ENCODE measurements at regions not wholly inside any gene's neighbourhood (a gene's known extent, or its start where the extent isn't known, plus 50 kb on each side); places are given as distances from the start of the nearest gene placed in this dataset.

DNA sequence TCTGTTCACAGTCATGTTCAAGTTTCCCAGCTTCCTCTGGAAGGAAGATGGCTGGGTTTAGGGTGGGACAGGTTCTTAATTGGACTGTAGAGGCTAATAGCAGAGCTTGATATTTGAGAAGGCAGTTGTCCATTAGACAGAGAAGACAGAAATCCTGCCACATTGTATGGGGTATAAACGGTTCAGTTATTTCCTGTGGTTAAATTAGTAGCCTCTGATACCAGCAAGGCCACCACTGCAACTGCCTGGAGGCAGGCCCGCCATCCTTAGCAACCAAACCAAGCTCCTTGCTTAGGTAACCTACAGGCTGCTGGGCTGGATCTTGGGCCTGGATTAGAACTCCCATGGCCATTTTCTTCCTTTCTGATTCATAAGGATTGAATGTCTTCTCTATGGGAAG is 1367.0 kb downstream of the PCDH7 start:
- Mint-ChIP-seq H3K36me3 (ENCODE audit: low read depth, unreplicated experiment) (no peaks in the 10 kb centered on the region), H3K27me3 (ENCODE audit: unreplicated experiment) (no peaks in the 10 kb centered on the region), H3K4me3 (ENCODE audit: unreplicated experiment) (no peak overlapping the region), H3K27ac (ENCODE audit: unreplicated experiment) (no peak overlapping the region), H3K9me3 (ENCODE audit: unreplicated experiment) (no peaks in the 10 kb centered on the region), H3K4me1 (ENCODE audit: unreplicated experiment) (no peaks in the 10 kb centered on the region)
- DNase-seq (ENCODE audit: low spot score) = no peak
- TF ChIP-seq, protein P1, sequence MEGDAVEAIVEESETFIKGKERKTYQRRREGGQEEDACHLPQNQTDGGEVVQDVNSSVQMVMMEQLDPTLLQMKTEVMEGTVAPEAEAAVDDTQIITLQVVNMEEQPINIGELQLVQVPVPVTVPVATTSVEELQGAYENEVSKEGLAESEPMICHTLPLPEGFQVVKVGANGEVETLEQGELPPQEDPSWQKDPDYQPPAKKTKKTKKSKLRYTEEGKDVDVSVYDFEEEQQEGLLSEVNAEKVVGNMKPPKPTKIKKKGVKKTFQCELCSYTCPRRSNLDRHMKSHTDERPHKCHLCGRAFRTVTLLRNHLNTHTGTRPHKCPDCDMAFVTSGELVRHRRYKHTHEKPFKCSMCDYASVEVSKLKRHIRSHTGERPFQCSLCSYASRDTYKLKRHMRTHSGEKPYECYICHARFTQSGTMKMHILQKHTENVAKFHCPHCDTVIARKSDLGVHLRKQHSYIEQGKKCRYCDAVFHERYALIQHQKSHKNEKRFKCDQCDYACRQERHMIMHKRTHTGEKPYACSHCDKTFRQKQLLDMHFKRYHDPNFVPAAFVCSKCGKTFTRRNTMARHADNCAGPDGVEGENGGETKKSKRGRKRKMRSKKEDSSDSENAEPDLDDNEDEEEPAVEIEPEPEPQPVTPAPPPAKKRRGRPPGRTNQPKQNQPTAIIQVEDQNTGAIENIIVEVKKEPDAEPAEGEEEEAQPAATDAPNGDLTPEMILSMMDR (IDR thresholded peaks at IDR 0.05; ENCODE audit: unreplicated experiment) = no peak

DNA sequence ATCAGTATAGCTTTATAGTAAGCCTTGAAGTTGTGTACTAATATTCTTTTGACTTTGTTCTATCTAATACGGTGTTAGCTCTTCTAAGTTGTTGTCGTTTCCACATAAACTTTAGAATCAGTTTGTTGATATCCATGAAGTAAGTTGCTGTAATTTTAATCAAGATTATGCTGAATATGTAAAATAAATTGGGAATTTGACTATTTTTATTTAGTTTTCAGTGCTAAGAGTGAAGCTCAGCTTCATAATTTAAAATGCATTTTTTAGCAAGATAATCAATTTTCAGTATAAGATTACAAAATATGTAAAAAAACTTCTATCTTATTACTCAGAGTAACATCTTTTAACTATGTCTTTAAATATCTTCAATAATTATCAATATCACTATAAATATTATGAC is 1374.8 kb downstream of the PCDH7 start:
- DNase-seq (ENCODE audit: low spot score) = no peak
- TF ChIP-seq, protein P1 (IDR thresholded peaks at IDR 0.05; ENCODE audit: unreplicated experiment) = no peak
- H3K4me1 Mint-ChIP-seq (ENCODE audit: unreplicated experiment) = no peaks in the 10 kb centered on the region
- H3K36me3 Mint-ChIP-seq (ENCODE audit: low read depth, unreplicated experiment) = no peaks in the 10 kb centered on the region
- H3K4me3 Mint-ChIP-seq (ENCODE audit: unreplicated experiment) = no peak overlapping the region
- no peak overlapping the region for H3K27ac Mint-ChIP-seq (ENCODE audit: unreplicated experiment)
- H3K27me3 Mint-ChIP-seq (ENCODE audit: unreplicated experiment) = no peaks in the 10 kb centered on the region
- no peaks in the 10 kb centered on the region for H3K9me3 Mint-ChIP-seq (ENCODE audit: unreplicated experiment)

DNA sequence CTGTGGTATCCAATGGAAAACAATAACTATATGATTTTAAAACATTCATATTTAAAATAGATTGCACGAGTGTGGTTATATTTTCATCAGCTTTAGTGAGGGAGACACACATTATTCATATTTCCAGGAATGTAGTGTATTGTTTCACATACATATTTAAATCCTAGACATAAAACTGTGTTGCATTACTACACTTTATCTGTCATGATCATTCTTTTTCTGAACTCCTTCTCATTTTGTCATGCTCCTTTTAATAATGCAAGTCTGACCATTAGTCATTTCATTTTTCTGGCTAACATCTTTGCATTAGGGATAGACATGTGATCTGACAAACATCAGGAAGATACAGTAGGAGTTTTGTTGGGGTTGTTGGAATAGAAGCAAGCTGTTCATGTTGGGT is 1382.7 kb downstream of the PCDH7 start:
- Mint-ChIP-seq H3K27ac (ENCODE audit: unreplicated experiment) (no peak overlapping the region), H3K27me3 (ENCODE audit: unreplicated experiment) (no peaks in the 10 kb centered on the region), H3K36me3 (ENCODE audit: low read depth, unreplicated experiment) (no peaks in the 10 kb centered on the region), H3K4me3 (ENCODE audit: unreplicated experiment) (no peak overlapping the region), H3K4me1 (ENCODE audit: unreplicated experiment) (no peaks in the 10 kb centered on the region), H3K9me3 (ENCODE audit: unreplicated experiment) (no peaks in the 10 kb centered on the region)
- DNase-seq (ENCODE audit: low spot score) = no peak
- TF ChIP-seq, protein P1 (IDR thresholded peaks at IDR 0.05; ENCODE audit: unreplicated experiment) = no peak

DNA sequence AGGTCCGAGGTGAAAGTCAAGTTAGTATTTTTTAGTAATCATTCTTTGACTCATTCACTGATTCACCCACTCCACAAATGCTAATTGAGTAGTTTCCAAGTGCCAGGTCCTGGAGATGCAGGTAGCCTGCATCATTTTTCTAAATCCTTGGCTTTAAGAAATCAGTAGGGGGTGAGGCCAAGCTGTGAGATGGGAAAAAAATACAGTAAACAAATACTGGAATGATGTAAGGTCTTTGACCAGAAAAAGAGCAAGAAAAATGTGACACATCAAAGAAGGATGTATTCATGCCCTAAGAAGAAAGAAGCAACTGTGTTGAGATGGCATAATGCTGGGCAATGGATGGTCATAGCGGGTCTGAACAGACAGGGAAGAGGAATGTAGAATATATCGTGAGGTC is 1386.6 kb downstream of the PCDH7 start:
- H3K4me3 Mint-ChIP-seq (ENCODE audit: unreplicated experiment) = no peak overlapping the region
- H3K27me3 Mint-ChIP-seq (ENCODE audit: unreplicated experiment) = no peaks in the 10 kb centered on the region
- H3K9me3 Mint-ChIP-seq (ENCODE audit: unreplicated experiment) = no peaks in the 10 kb centered on the region
- TF ChIP-seq, protein P1 (IDR thresholded peaks at IDR 0.05; ENCODE audit: unreplicated experiment) = no peak
- H3K27ac Mint-ChIP-seq (ENCODE audit: unreplicated experiment) = no peak overlapping the region
- H3K36me3 Mint-ChIP-seq (ENCODE audit: low read depth, unreplicated experiment) = no peaks in the 10 kb centered on the region
- DNase-seq (ENCODE audit: low spot score) = no peak
- no peaks in the 10 kb centered on the region for H3K4me1 Mint-ChIP-seq (ENCODE audit: unreplicated experiment)

DNA sequence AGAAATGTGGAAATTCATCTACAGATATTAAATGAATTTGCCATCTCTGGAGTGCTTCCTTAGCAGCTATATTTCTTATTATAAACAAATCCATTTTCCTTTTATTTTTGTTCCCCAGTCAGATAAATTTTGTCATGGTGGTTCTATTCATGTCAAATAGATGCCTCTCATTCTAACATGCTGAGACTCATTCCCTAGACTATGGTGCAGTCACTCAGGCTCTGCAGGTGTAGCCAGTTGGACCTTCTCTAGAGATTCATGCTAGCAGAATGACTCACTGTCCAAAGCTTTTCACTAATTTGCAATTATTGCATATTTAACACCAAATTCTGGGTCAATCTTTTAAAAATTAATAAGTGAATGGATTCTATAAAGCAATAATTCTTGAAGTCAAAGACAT is 1392.7 kb downstream of the PCDH7 start:
- no peak overlapping the region for H3K4me3 Mint-ChIP-seq (ENCODE audit: unreplicated experiment)
- H3K4me1 Mint-ChIP-seq (ENCODE audit: unreplicated experiment) = no peaks in the 10 kb centered on the region
- H3K36me3 Mint-ChIP-seq (ENCODE audit: low read depth, unreplicated experiment) = no peaks in the 10 kb centered on the region
- TF ChIP-seq, protein P1 (IDR thresholded peaks at IDR 0.05; ENCODE audit: unreplicated experiment) = no peak
- H3K27me3 Mint-ChIP-seq (ENCODE audit: unreplicated experiment) = no peaks in the 10 kb centered on the region
- H3K9me3 Mint-ChIP-seq (ENCODE audit: unreplicated experiment) = no peaks in the 10 kb centered on the region
- no peak for DNase-seq (ENCODE audit: low spot score)
- H3K27ac Mint-ChIP-seq (ENCODE audit: unreplicated experiment) = no peak overlapping the region

Measured in endothelial cell (in vitro differentiated cells).